ENCODE measurements at regions not wholly inside any gene's neighbourhood (a gene's known extent, or its start where the extent isn't known, plus 50 kb on each side); places are given as distances from the start of the nearest gene placed in this dataset.

- Histone ChIP-seq H3K36me3 (ENCODE audit: insufficient read depth, low read length) (no peaks in the 10 kb centered on the region), H3K9me3 (ENCODE audit: low read length) (no peaks in the 10 kb centered on the region), H3K27me3 (ENCODE audit: insufficient read depth, low read length) (no peaks in the 10 kb centered on the region), H2AFZ (ENCODE audit: low read depth, low read length) (no peak overlapping the region), H3K4me1 (ENCODE audit: insufficient read depth, low read length) (peaks cover 32% of the 10 kb centered on the region), H3K4me3 (ENCODE audit: low read length) (no peak overlapping the region)
These were observed 782.2 kb upstream of the GOLIM4 start for GRCh38 chr3:168877899-168878298.

GRCh38 chr3:168876346-168877035 is 780.8 kb upstream of the GOLIM4 start:
- H3K27me3 ChIP-seq (ENCODE audit: insufficient read depth, low read length): no peaks in the 10 kb centered on the region
- no peak overlapping the region for H2AFZ ChIP-seq (ENCODE audit: low read depth, low read length)
- no peaks in the 10 kb centered on the region for H3K9me3 ChIP-seq (ENCODE audit: low read length)
- peaks cover 24% of the 10 kb centered on the region for H3K4me1 ChIP-seq (ENCODE audit: insufficient read depth, low read length)
- H3K4me3 ChIP-seq (ENCODE audit: low read length): no peak overlapping the region
- H3K36me3 ChIP-seq (ENCODE audit: insufficient read depth, low read length): no peaks in the 10 kb centered on the region

- Histone ChIP-seq H3K36me3 (ENCODE audit: insufficient read depth, low read length) (no peaks in the 10 kb centered on the region), H3K4me1 (ENCODE audit: insufficient read depth, low read length) (peaks cover 12% of the 10 kb centered on the region)
These were observed 777.1 kb upstream of the GOLIM4 start for GRCh38 chr3:168872826-168873225.

GRCh38 chr3:168870892-168871291 is 775.2 kb upstream of the GOLIM4 start:
- no peak overlapping the region for H3K4me3 ChIP-seq (ENCODE audit: low read length)
- no peaks in the 10 kb centered on the region for H3K4me1 ChIP-seq (ENCODE audit: insufficient read depth, low read length)
- no peaks in the 10 kb centered on the region for H3K9me3 ChIP-seq (ENCODE audit: low read length)
- no peak overlapping the region for H2AFZ ChIP-seq (ENCODE audit: low read depth, low read length)
- no peaks in the 10 kb centered on the region for H3K27me3 ChIP-seq (ENCODE audit: insufficient read depth, low read length)
- no peaks in the 10 kb centered on the region for H3K36me3 ChIP-seq (ENCODE audit: insufficient read depth, low read length)

More at GRCh38 chr3:168872826-168873225, 777.1 kb upstream of the GOLIM4 start:
- H3K9me3 ChIP-seq (ENCODE audit: low read length): no peaks in the 10 kb centered on the region
- H3K27me3 ChIP-seq (ENCODE audit: insufficient read depth, low read length): no peaks in the 10 kb centered on the region
- H3K4me3 ChIP-seq (ENCODE audit: low read length): no peak overlapping the region
- no peak overlapping the region for H2AFZ ChIP-seq (ENCODE audit: low read depth, low read length)

- H3K4me3 ChIP-seq (ENCODE audit: low read length): no peak overlapping the region
- no peaks in the 10 kb centered on the region for H3K4me1 ChIP-seq (ENCODE audit: insufficient read depth, low read length)
- H2AFZ ChIP-seq (ENCODE audit: low read depth, low read length): no peak overlapping the region
- no peaks in the 10 kb centered on the region for H3K27me3 ChIP-seq (ENCODE audit: insufficient read depth, low read length)
- no peaks in the 10 kb centered on the region for H3K36me3 ChIP-seq (ENCODE audit: insufficient read depth, low read length)
- no peaks in the 10 kb centered on the region for H3K9me3 ChIP-seq (ENCODE audit: low read length)
These were observed 769.4 kb upstream of the GOLIM4 start for GRCh38 chr3:168865022-168865551.

GRCh38 chr3:168864107-168865021 is 768.6 kb upstream of the GOLIM4 start:
- Histone ChIP-seq H3K9me3 (ENCODE audit: low read length) (no peaks in the 10 kb centered on the region), H2AFZ (ENCODE audit: low read depth, low read length) (no peak overlapping the region), H3K27me3 (ENCODE audit: insufficient read depth, low read length) (no peaks in the 10 kb centered on the region), H3K4me1 (ENCODE audit: insufficient read depth, low read length) (no peaks in the 10 kb centered on the region), H3K4me3 (ENCODE audit: low read length) (no peak overlapping the region), H3K36me3 (ENCODE audit: insufficient read depth, low read length) (no peaks in the 10 kb centered on the region)

GRCh38 chr3:168863561-168863960 is 767.8 kb upstream of the GOLIM4 start:
- Histone ChIP-seq H3K27me3 (ENCODE audit: insufficient read depth, low read length) (no peaks in the 10 kb centered on the region), H3K4me3 (ENCODE audit: low read length) (no peak overlapping the region), H3K4me1 (ENCODE audit: insufficient read depth, low read length) (no peaks in the 10 kb centered on the region), H3K9me3 (ENCODE audit: low read length) (no peaks in the 10 kb centered on the region), H3K36me3 (ENCODE audit: insufficient read depth, low read length) (no peaks in the 10 kb centered on the region), H2AFZ (ENCODE audit: low read depth, low read length) (no peak overlapping the region)

GRCh38 chr3:168862466-168862865 is 766.7 kb upstream of the GOLIM4 start:
- H3K27me3 ChIP-seq (ENCODE audit: insufficient read depth, low read length): no peaks in the 10 kb centered on the region
- no peaks in the 10 kb centered on the region for H3K36me3 ChIP-seq (ENCODE audit: insufficient read depth, low read length)
- H3K9me3 ChIP-seq (ENCODE audit: low read length): no peaks in the 10 kb centered on the region
- H3K4me3 ChIP-seq (ENCODE audit: low read length): no peak overlapping the region
- no peaks in the 10 kb centered on the region for H3K4me1 ChIP-seq (ENCODE audit: insufficient read depth, low read length)
- H2AFZ ChIP-seq (ENCODE audit: low read depth, low read length): no peak overlapping the region

- no peaks in the 10 kb centered on the region for H3K4me1 ChIP-seq (ENCODE audit: insufficient read depth, low read length)
- H3K27me3 ChIP-seq (ENCODE audit: insufficient read depth, low read length): no peaks in the 10 kb centered on the region
- H3K9me3 ChIP-seq (ENCODE audit: low read length): no peaks in the 10 kb centered on the region
- H3K4me3 ChIP-seq (ENCODE audit: low read length): no peak overlapping the region
- no peak overlapping the region for H2AFZ ChIP-seq (ENCODE audit: low read depth, low read length)
- H3K36me3 ChIP-seq (ENCODE audit: insufficient read depth, low read length): no peaks in the 10 kb centered on the region
These were observed 764.9 kb upstream of the GOLIM4 start for GRCh38 chr3:168860592-168860991.

- Histone ChIP-seq H3K9me3 (ENCODE audit: low read length) (no peaks in the 10 kb centered on the region), H3K4me1 (ENCODE audit: insufficient read depth, low read length) (no peaks in the 10 kb centered on the region), H2AFZ (ENCODE audit: low read depth, low read length) (no peak overlapping the region)
These were observed 764.3 kb upstream of the GOLIM4 start for GRCh38 chr3:168860028-168860427.

GRCh38 chr3:168859574-168859973 is 763.9 kb upstream of the GOLIM4 start:
- Histone ChIP-seq H3K4me3 (ENCODE audit: low read length) (no peak overlapping the region), H3K9me3 (ENCODE audit: low read length) (no peaks in the 10 kb centered on the region), H3K27me3 (ENCODE audit: insufficient read depth, low read length) (no peaks in the 10 kb centered on the region), H2AFZ (ENCODE audit: low read depth, low read length) (no peak overlapping the region), H3K4me1 (ENCODE audit: insufficient read depth, low read length) (no peaks in the 10 kb centered on the region), H3K36me3 (ENCODE audit: insufficient read depth, low read length) (no peaks in the 10 kb centered on the region)

More at GRCh38 chr3:168860028-168860427, 764.3 kb upstream of the GOLIM4 start:
- no peaks in the 10 kb centered on the region for H3K27me3 ChIP-seq (ENCODE audit: insufficient read depth, low read length)
- H3K36me3 ChIP-seq (ENCODE audit: insufficient read depth, low read length): no peaks in the 10 kb centered on the region
- no peak overlapping the region for H3K4me3 ChIP-seq (ENCODE audit: low read length)

- Histone ChIP-seq H3K4me3 (ENCODE audit: low read length) (no peak overlapping the region), H3K27me3 (ENCODE audit: insufficient read depth, low read length) (no peaks in the 10 kb centered on the region), H2AFZ (ENCODE audit: low read depth, low read length) (no peak overlapping the region), H3K4me1 (ENCODE audit: insufficient read depth, low read length) (no peaks in the 10 kb centered on the region), H3K9me3 (ENCODE audit: low read length) (no peaks in the 10 kb centered on the region), H3K36me3 (ENCODE audit: insufficient read depth, low read length) (no peaks in the 10 kb centered on the region)
These were observed 763.4 kb upstream of the GOLIM4 start for GRCh38 chr3:168859143-168859542.

- Histone ChIP-seq H3K27me3 (ENCODE audit: insufficient read depth, low read length) (no peaks in the 10 kb centered on the region), H3K4me1 (ENCODE audit: insufficient read depth, low read length) (no peaks in the 10 kb centered on the region), H2AFZ (ENCODE audit: low read depth, low read length) (no peak overlapping the region), H3K36me3 (ENCODE audit: insufficient read depth, low read length) (no peaks in the 10 kb centered on the region), H3K4me3 (ENCODE audit: low read length) (no peak overlapping the region), H3K9me3 (ENCODE audit: low read length) (no peaks in the 10 kb centered on the region)
These were observed 762.6 kb upstream of the GOLIM4 start for GRCh38 chr3:168858327-168858726.
